Activated CD8-positive, alpha-beta T cell treated with anti-CD3 and anti-CD28 coated beads for 36 hours (primary cell): ENCODE measurements at regions not wholly inside any gene's neighbourhood (a gene's known extent, or its start where the extent isn't known, plus 50 kb on each side); places are given as distances from the start of the nearest gene placed in this dataset.

ENCODE experiments used
- ATAC-seq: fragments of 200-7000 bp; cut with Tn5 transposase; one replicate; pipeline ENCODE4 v1.10.0; 2021; ENCODE audit warnings: mild to moderate bottlenecking, moderate library complexity
- CTCF ChIA-PET: fragments of 350-600 bp; sonication (Branson Sonifier 250); formaldehyde crosslinking; loops from one replicate; lab custom pipeline; 2021; ENCODE audit warnings: antibody characterized with exemption; lab: Charles Lee
- POLR2A ChIA-PET: fragments of 350-600 bp; sonication (Branson Sonifier 250); formaldehyde crosslinking; loops from one replicate; lab custom pipeline; 2021; ENCODE audit warnings: antibody characterized with exemption; lab: Charles Lee
- DNase-seq: peaks from one replicate; pipeline ENCODE4 v3.0.0-alpha.2; 2020
- H3K27ac Mint-ChIP-seq: one replicate; pipeline ENCODE4 v1.8.0; 2021; ENCODE audit warnings: mild to moderate bottlenecking, mixed read lengths
- H3K27me3 Mint-ChIP-seq: one replicate; pipeline ENCODE4 v1.8.0; 2021; ENCODE audit warnings: mixed read lengths
- H3K36me3 Mint-ChIP-seq: one replicate; pipeline ENCODE4 v1.8.0; 2021; ENCODE audit warnings: low read depth, mixed read lengths
- H3K4me1 Mint-ChIP-seq: one replicate; pipeline ENCODE4 v1.8.0; 2021; ENCODE audit warnings: low read depth, mixed read lengths
- H3K4me3 Mint-ChIP-seq: one replicate; pipeline ENCODE4 v1.8.0; 2021; ENCODE audit warnings: mild to moderate bottlenecking, moderate library complexity, mixed read lengths
- H3K9me3 Mint-ChIP-seq: one replicate; pipeline ENCODE4 v1.8.0; 2021; ENCODE audit warnings: mixed read lengths
- intact Hi-C: fragments of 100-400 bp; cut with micrococcal nuclease; formaldehyde crosslinking; loops from one replicate; pipeline ENCODE4 v1.10.0; 2022
- TF ChIP-seq, protein P1 (sequence below): fragments of 200-600 bp; IDR thresholded peaks from one replicate; pipeline ENCODE4 v1.8.0; 2022; ENCODE audit warnings: antibody characterized with exemption, mild to moderate bottlenecking

GRCh38 chr14:43649508-43649907 lies 857.6 kb downstream of the FSCB start:
- intact Hi-C loops: no loop called here
- Mint-ChIP-seq H3K9me3 (peaks cover 8% of the 10 kb centered on the region), H3K4me3 (no peak overlapping the region), H3K36me3 (no peaks in the 10 kb centered on the region), H3K27ac (no peak overlapping the region), H3K4me1 (no peaks in the 10 kb centered on the region), H3K27me3 (no peaks in the 10 kb centered on the region)
- ChIA-PET CTCF (no interaction called here), POLR2A (no interaction called here)
- TF ChIP-seq, protein P1, sequence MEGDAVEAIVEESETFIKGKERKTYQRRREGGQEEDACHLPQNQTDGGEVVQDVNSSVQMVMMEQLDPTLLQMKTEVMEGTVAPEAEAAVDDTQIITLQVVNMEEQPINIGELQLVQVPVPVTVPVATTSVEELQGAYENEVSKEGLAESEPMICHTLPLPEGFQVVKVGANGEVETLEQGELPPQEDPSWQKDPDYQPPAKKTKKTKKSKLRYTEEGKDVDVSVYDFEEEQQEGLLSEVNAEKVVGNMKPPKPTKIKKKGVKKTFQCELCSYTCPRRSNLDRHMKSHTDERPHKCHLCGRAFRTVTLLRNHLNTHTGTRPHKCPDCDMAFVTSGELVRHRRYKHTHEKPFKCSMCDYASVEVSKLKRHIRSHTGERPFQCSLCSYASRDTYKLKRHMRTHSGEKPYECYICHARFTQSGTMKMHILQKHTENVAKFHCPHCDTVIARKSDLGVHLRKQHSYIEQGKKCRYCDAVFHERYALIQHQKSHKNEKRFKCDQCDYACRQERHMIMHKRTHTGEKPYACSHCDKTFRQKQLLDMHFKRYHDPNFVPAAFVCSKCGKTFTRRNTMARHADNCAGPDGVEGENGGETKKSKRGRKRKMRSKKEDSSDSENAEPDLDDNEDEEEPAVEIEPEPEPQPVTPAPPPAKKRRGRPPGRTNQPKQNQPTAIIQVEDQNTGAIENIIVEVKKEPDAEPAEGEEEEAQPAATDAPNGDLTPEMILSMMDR: no peak
- ATAC-seq: no peak
- DNase-seq: no peak

- intact Hi-C loops: no loop called here
- TF ChIP-seq, protein P1: no peak
Measured at GRCh38 chr14:43647302-43647701, 859.8 kb downstream of the FSCB start.

GRCh38 chr14:43640718-43641267 lies 866.3 kb downstream of the FSCB start:
- no peaks in the 10 kb centered on the region for H3K36me3 Mint-ChIP-seq
- intact Hi-C loops: no loop called here
- H3K4me1 Mint-ChIP-seq: no peaks in the 10 kb centered on the region
- ATAC-seq (no peak), DNase-seq (no peak)
- TF ChIP-seq, protein P1: no peak
- no peak overlapping the region for H3K4me3 Mint-ChIP-seq
- H3K27ac Mint-ChIP-seq: no peak overlapping the region
- POLR2A ChIA-PET: interaction anchor here (0.7 kb wide), 1 partner anchor 17 kb away, joined by 4 read pairs; no protein-coding TSS in a partner anchor
- no peaks in the 10 kb centered on the region for H3K27me3 Mint-ChIP-seq
- H3K9me3 Mint-ChIP-seq: peaks cover 12% of the 10 kb centered on the region
- CTCF ChIA-PET: no interaction called here

More at GRCh38 chr14:43647302-43647701, 859.8 kb downstream of the FSCB start:
- no peaks in the 10 kb centered on the region for H3K36me3 Mint-ChIP-seq
- DNase-seq (peak; percentile 7), ATAC-seq (no peak)
- H3K4me3 Mint-ChIP-seq: no peak overlapping the region
- H3K27me3 Mint-ChIP-seq: no peaks in the 10 kb centered on the region
- peaks cover 16% of the 10 kb centered on the region for H3K9me3 Mint-ChIP-seq
- ChIA-PET POLR2A (no interaction called here), CTCF (no interaction called here)
- H3K4me1 Mint-ChIP-seq: no peaks in the 10 kb centered on the region
- H3K27ac Mint-ChIP-seq: no peak overlapping the region

DNA sequence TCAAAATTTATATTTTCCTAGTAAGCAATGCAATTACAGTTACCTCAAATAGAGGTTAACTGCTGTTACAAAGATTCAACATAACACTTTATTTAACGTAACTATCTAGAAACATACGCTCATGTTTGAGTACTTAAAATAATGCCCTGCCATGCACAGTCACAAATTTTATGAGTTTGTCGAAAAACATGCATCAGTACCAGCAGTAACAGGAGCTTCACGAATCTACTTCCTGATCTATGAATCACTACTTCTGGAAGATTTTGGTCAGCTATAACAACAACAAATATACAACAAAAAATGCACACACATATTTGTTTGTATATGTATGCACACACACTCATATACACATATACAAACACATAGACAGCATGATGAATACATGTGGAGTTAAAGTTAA lies 881.8 kb downstream of the FSCB start:
- H3K27me3 Mint-ChIP-seq: no peaks in the 10 kb centered on the region
- H3K9me3 Mint-ChIP-seq: peaks cover 20% of the 10 kb centered on the region
- TF ChIP-seq, protein P1: no peak
- H3K4me1 Mint-ChIP-seq: no peaks in the 10 kb centered on the region
- no peak overlapping the region for H3K27ac Mint-ChIP-seq
- intact Hi-C loops: no loop called here
- ATAC-seq: no peak
- H3K4me3 Mint-ChIP-seq: no peak overlapping the region
- ChIA-PET POLR2A (no interaction called here), CTCF (interaction anchor here (1.0 kb wide), 1 partner anchor 9 kb away, joined by 3 read pairs; no protein-coding TSS in a partner anchor)
- no peaks in the 10 kb centered on the region for H3K36me3 Mint-ChIP-seq
- DNase-seq: no peak

DNA sequence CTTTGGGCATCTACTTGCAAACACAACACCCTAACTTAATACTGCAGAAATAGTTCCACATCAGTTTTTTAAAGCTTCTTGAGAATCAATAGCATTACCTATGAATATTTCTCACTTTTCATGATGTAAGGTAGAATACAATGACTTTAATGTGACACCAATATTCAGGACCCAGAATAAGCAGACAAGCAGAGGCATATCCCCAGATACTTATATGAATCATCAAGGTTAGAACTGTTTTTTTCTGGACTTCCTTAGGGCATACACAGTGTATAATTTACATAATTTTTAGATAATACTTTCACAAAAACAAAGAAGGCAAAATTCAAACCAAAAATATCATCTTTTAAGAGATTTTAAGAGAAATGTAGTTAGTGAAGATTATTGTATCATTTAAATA lies 885.8 kb downstream of the FSCB start:
- H3K36me3 Mint-ChIP-seq: no peaks in the 10 kb centered on the region
- peaks cover 12% of the 10 kb centered on the region for H3K9me3 Mint-ChIP-seq

More for the DNA sequence above, 885.8 kb downstream of the FSCB start:
- no peaks in the 10 kb centered on the region for H3K4me1 Mint-ChIP-seq
- no peaks in the 10 kb centered on the region for H3K27me3 Mint-ChIP-seq
- DNase-seq (no peak), ATAC-seq (no peak)
- H3K27ac Mint-ChIP-seq: no peak overlapping the region
- TF ChIP-seq, protein P1: no peak
- H3K4me3 Mint-ChIP-seq: no peak overlapping the region
- CTCF ChIA-PET: interaction anchor here (0.8 kb wide), 1 partner anchor 12 kb away, joined by 3 read pairs; no protein-coding TSS in a partner anchor
- POLR2A ChIA-PET: no interaction called here
- intact Hi-C loops: no loop called here
